ENCODE measurements at regions not wholly inside any gene's neighbourhood (a gene's known extent, or its start where the extent isn't known, plus 50 kb on each side); places are given as distances from the start of the nearest gene placed in this dataset.

- TF ChIP-seq CTCF (IDR thresholded peaks at IDR 0.05) = no peak
- no peak for TF ChIP-seq POLR2A (IDR thresholded peaks at IDR 0.05)
Measured at GRCh38 chr20:11136691-11137090, 462.9 kb upstream of the JAG1 start.

All from Peyer's patch (tissue), 4 donors.